ENCODE measurements at regions not wholly inside any gene's neighbourhood (a gene's known extent, or its start where the extent isn't known, plus 50 kb on each side); places are given as distances from the start of the nearest gene placed in this dataset.

- TF ChIP-seq CTCF (conservative IDR thresholded peaks at IDR 0.05 in 1 of 2, IDR thresholded peaks at IDR 0.05 in 1 of 2; ENCODE audit: extremely low read depth in 1 of 2, insufficient read depth in 1 of 2, low read depth in 1 of 2, low read length in 2 of 2) = no peak
- no peak for TF ChIP-seq EZH2 (IDR thresholded peaks at IDR 0.05; ENCODE audit: borderline replicate concordance, low read length)
Observed at GRCh38 chr14:98913967-98914650, 357.9 kb downstream of the BCL11B start.

All from mammary epithelial cell (primary cell).